Epithelial cell of prostate (primary cell): ENCODE measurements at regions not wholly inside any gene's neighbourhood (a gene's known extent, or its start where the extent isn't known, plus 50 kb on each side); places are given as distances from the start of the nearest gene placed in this dataset.

ENCODE experiments used
- DNase-seq: peaks from one replicate; pipeline ENCODE4 v3.0.0-alpha.2; 2011; ENCODE audit warnings: low read depth, low spot score
- H3K27ac ChIP-seq: fragments of 450-650 bp; 2 replicates; pipeline ENCODE4 v1.5.1; 2017; ENCODE audit warnings: mild to moderate bottlenecking

- no peak for DNase-seq
- H3K27ac ChIP-seq = no peak overlapping the region
Observed at GRCh38 chr22:27510024-27510423, 291.5 kb downstream of the MN1 start.

- H3K27ac ChIP-seq = peak overlapping the region; percentile 97
- DNase-seq = peak; percentile 96
Observed at GRCh38 chr22:27512283-27512761, 289.2 kb downstream of the MN1 start.

- peak overlapping the region; percentile 97 for H3K27ac ChIP-seq
- no peak for DNase-seq
Observed at GRCh38 chr22:27513021-27513420, 288.5 kb downstream of the MN1 start.

GRCh38 chr22:27514601-27515523, 286.7 kb downstream of the MN1 start:
- DNase-seq = no peak
- H3K27ac ChIP-seq = no peak overlapping the region

GRCh38 chr22:27517361-27518155, 284.0 kb downstream of the MN1 start:
- no peak for DNase-seq
- no peak overlapping the region for H3K27ac ChIP-seq

GRCh38 chr22:27518531-27519340, 282.8 kb downstream of the MN1 start:
- H3K27ac ChIP-seq = no peak overlapping the region
- DNase-seq = no peak

- H3K27ac ChIP-seq = no peak overlapping the region
- no peak for DNase-seq
Observed at GRCh38 chr22:27523711-27524110, 277.8 kb downstream of the MN1 start.

- no peak for DNase-seq
- no peak overlapping the region for H3K27ac ChIP-seq
Observed at GRCh38 chr22:27525711-27526110, 275.8 kb downstream of the MN1 start.

GRCh38 chr22:27526901-27527300, 274.7 kb downstream of the MN1 start:
- DNase-seq = no peak
- no peak overlapping the region for H3K27ac ChIP-seq

GRCh38 chr22:27531782-27532530, 269.6 kb downstream of the MN1 start:
- H3K27ac ChIP-seq = no peak overlapping the region
- DNase-seq = no peak

- DNase-seq = no peak
Observed at GRCh38 chr22:27533105-27533745, 268.3 kb downstream of the MN1 start.

GRCh38 chr22:27534720-27535125, 266.8 kb downstream of the MN1 start:
- DNase-seq = no peak
- no peak overlapping the region for H3K27ac ChIP-seq

More at GRCh38 chr22:27533105-27533745, 268.3 kb downstream of the MN1 start:
- H3K27ac ChIP-seq = no peak overlapping the region

- H3K27ac ChIP-seq = no peak overlapping the region
- DNase-seq = no peak
Observed at GRCh38 chr22:27535452-27535851, 266.1 kb downstream of the MN1 start.

- no peak for DNase-seq
- H3K27ac ChIP-seq = no peak overlapping the region
Observed at GRCh38 chr22:27537501-27537900, 264.1 kb downstream of the MN1 start.

GRCh38 chr22:27538666-27539065, 262.9 kb downstream of the MN1 start:
- no peak overlapping the region for H3K27ac ChIP-seq
- no peak for DNase-seq

GRCh38 chr22:27540247-27540646, 261.3 kb downstream of the MN1 start:
- H3K27ac ChIP-seq = no peak overlapping the region
- no peak for DNase-seq

GRCh38 chr22:27540656-27541396, 260.7 kb downstream of the MN1 start:
- H3K27ac ChIP-seq = no peak overlapping the region
- DNase-seq = no peak

GRCh38 chr22:27541836-27542235, 259.7 kb downstream of the MN1 start:
- H3K27ac ChIP-seq = no peak overlapping the region
- DNase-seq = no peak
